AG04450 (cell line): ENCODE measurements at regions not wholly inside any gene's neighbourhood (a gene's known extent, or its start where the extent isn't known, plus 50 kb on each side); places are given as distances from the start of the nearest gene placed in this dataset.

Experiments
- CTCF ChIA-PET: fragments of 300-600, 350-600 bp; formaldehyde crosslinking; extraction: SDS; loops from one replicate; lab custom pipeline; 2022; ENCODE audit warnings: antibody characterized with exemption, inconsistent platforms; lab: Charles Lee
- POLR2A ChIA-PET: fragments of 350-600 bp; formaldehyde crosslinking; extraction: SDS; loops from one replicate; lab custom pipeline; 2021; ENCODE audit warnings: antibody characterized with exemption, inconsistent platforms; lab: Yijun Ruan, JAX
- DNase-seq: peaks from one replicate; pipeline ENCODE4 v3.0.0-alpha.2; 2011; ENCODE audit warnings: low read depth, low spot score
- H3K27ac ChIP-seq: one replicate; pipeline ENCODE4 v1.5.1; 2012; ENCODE audit warnings: low read depth, low read length, control low read depth
- H3K27me3 ChIP-seq: one replicate; pipeline ENCODE4 v1.6.0; 2012; ENCODE audit warnings: low read length; ENCODE audit not compliant: control insufficient read depth, insufficient read depth
- H3K4me3 ChIP-seq: 2 replicates; pipeline ENCODE4 v1.5.1; 2011; ENCODE audit warnings: mild to moderate bottlenecking, low read depth, low read length, control low read depth
- H3K9me3 ChIP-seq: 2 replicates; pipeline ENCODE4 v1.5.1; 2012; ENCODE audit warnings: low read length; ENCODE audit not compliant: control insufficient read depth, insufficient read depth
- CTCF ChIP-seq: IDR thresholded peaks from 2 replicates; pipeline ENCODE4 v1.5.1; 2011; ENCODE audit warnings: low read depth, low read length, control low read depth, inconsistent platforms

GRCh38 chr5:125045646-125046045, 299.2 kb upstream of the ZNF608 start:
- H3K4me3 ChIP-seq = no peak overlapping the region
- no peak for TF ChIP-seq CTCF
- DNase-seq = no peak
- POLR2A ChIA-PET = no interaction called here
- no peak overlapping the region for H3K27ac ChIP-seq
- CTCF ChIA-PET = no interaction called here
- H3K27me3 ChIP-seq = no peaks in the 10 kb centered on the region
- H3K9me3 ChIP-seq = no peaks in the 10 kb centered on the region

- no peak for DNase-seq
- no peaks in the 10 kb centered on the region for H3K9me3 ChIP-seq
- H3K27me3 ChIP-seq = no peaks in the 10 kb centered on the region
- H3K27ac ChIP-seq = no peak overlapping the region
- ChIA-PET POLR2A (no interaction called here), CTCF (interaction anchor here (0.6 kb wide), 1 partner anchor 15 kb away, joined by 3 read pairs; no protein-coding TSS in a partner anchor)
- TF ChIP-seq CTCF = no peak
- H3K4me3 ChIP-seq = no peak overlapping the region
These were observed 300.4 kb upstream of the ZNF608 start for GRCh38 chr5:125046838-125047237.

GRCh38 chr5:125047871-125048270, 301.4 kb upstream of the ZNF608 start:
- ChIA-PET CTCF (no interaction called here), POLR2A (no interaction called here)
- no peak for TF ChIP-seq CTCF
- H3K27ac ChIP-seq = no peak overlapping the region
- no peaks in the 10 kb centered on the region for H3K9me3 ChIP-seq
- no peak for DNase-seq
- no peak overlapping the region for H3K4me3 ChIP-seq
- no peaks in the 10 kb centered on the region for H3K27me3 ChIP-seq

GRCh38 chr5:125049721-125050702, 303.6 kb upstream of the ZNF608 start:
- CTCF ChIA-PET = interaction anchor here (0.6 kb wide), 1 partner anchor 820 kb away, joined by 4 read pairs; no protein-coding TSS in a partner anchor
- POLR2A ChIA-PET = no interaction called here
- no peaks in the 10 kb centered on the region for H3K9me3 ChIP-seq
- DNase-seq = no peak
- H3K27me3 ChIP-seq = no peaks in the 10 kb centered on the region
- no peak overlapping the region for H3K4me3 ChIP-seq
- no peak for TF ChIP-seq CTCF
- H3K27ac ChIP-seq = no peak overlapping the region

- no peak for TF ChIP-seq CTCF
- POLR2A ChIA-PET = no interaction called here
- Histone ChIP-seq H3K9me3 (no peaks in the 10 kb centered on the region), H3K4me3 (no peak overlapping the region), H3K27ac (no peak overlapping the region), H3K27me3 (no peaks in the 10 kb centered on the region)
- CTCF ChIA-PET = no interaction called here
- no peak for DNase-seq
These were observed 304.5 kb upstream of the ZNF608 start for GRCh38 chr5:125050926-125051325.
